ENCODE measurements at regions not wholly inside any gene's neighbourhood (a gene's known extent, or its start where the extent isn't known, plus 50 kb on each side); places are given as distances from the start of the nearest gene placed in this dataset.
A peak's percentile ranks its signal among the peaks of the same experiment; 100 is the strongest.

DNA sequence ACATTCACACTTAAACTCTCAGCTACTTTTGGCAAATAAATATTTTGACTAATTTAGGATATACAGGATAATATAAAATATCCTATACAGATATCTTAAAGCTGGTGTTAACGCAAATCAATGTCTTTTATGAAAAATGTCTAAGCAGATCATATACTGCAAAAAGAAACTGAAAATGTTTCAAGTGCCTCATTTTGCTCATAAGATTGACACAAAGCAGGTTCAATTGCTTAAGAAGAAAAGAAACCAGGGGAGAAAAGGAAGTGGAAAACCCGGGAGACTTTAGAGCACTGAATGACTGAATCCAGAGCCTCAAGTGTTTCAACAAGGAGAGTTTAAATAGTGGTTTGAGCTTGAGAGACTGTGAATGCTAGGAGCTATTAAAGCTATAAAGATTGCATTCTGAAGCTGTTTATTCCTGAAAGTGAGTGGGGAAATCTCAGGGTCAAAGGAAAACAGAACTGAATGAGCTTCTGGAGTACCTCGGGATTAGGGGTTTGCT lies 1943.0 kb downstream of the MRPL39 start:
- H2BK15ac ChIP-seq (ENCODE audit: low read length) = no peak overlapping the region
- no peak for DNase-seq (ENCODE audit: low read depth in 1 of 2, low spot score in 2 of 2)
- H3K23ac ChIP-seq (ENCODE audit: insufficient read length) = no peak overlapping the region
- no peak overlapping the region for H3K27ac ChIP-seq (ENCODE audit: low read depth, low read length)
- no peaks in the 10 kb centered on the region for H3K79me2 ChIP-seq (ENCODE audit: control insufficient read depth in 1 of 2, insufficient read depth in 2 of 2, low read length in 2 of 2)
- H2BK120ac ChIP-seq (replicated peaks; ENCODE audit: low read depth, low read length) = no peak overlapping the region
- H3K9me3 ChIP-seq (ENCODE audit: insufficient read depth in 2 of 2, low read depth in 1 of 2, low read length in 1 of 2) = no peaks in the 10 kb centered on the region
- H4K91ac ChIP-seq (replicated peaks; ENCODE audit: insufficient read length, low read length) = no peak overlapping the region
- H4K8ac ChIP-seq (ENCODE audit: extremely low read depth, insufficient read depth, low read length) = no peak overlapping the region
- no peaks in the 10 kb centered on the region for H4K20me1 ChIP-seq (replicated peaks in 1 of 2; ENCODE audit: control insufficient read depth in 1 of 2, insufficient read depth in 2 of 2, low read length in 2 of 2)
- no peaks in the 10 kb centered on the region for H3K36me3 ChIP-seq (ENCODE audit: control insufficient read depth in 2 of 4, insufficient read depth in 4 of 4, low read length in 3 of 4)
- H3K4ac ChIP-seq (replicated peaks; ENCODE audit: insufficient read length, low read depth, low read length) = no peak overlapping the region
- peak overlapping the region; percentile 55; the same call in 1 of the 2 replicates for H2AFZ ChIP-seq (ENCODE audit: low read length)
- H2AK5ac ChIP-seq (ENCODE audit: low read depth, low read length) = no peak overlapping the region
- H2BK20ac ChIP-seq (ENCODE audit: low read length) = no peak overlapping the region
- WGBS, 2 experiments (ENCODE audit: extremely low coverage in 1 of 2, insufficient coverage in 1 of 2, insufficient read length in 1 of 2, insufficient replicate concordance in 2 of 2, low coverage in 1 of 2, low lambda C conversion rate in 2 of 2, missing lambda C conversion rate in 1 of 2) = 82% methylated on average over 3 of the region's 3 CpGs; no CpG with 5 or more reads in 1 of the 2 experiments
- H3K27me3 ChIP-seq (replicated peaks in 1 of 4; ENCODE audit: control insufficient read depth in 3 of 4, extremely low read depth in 1 of 4, insufficient read depth in 3 of 4, low read length in 3 of 4) = no peaks in the 10 kb centered on the region
- H3K9ac ChIP-seq (replicated peaks in 1 of 4; ENCODE audit: extremely low read depth in 1 of 4, low read depth in 3 of 4, low read length in 3 of 4) = no peak overlapping the region
- no peak overlapping the region for H3K56ac ChIP-seq (replicated peaks; ENCODE audit: insufficient read length, low read depth, low read length)
- H3K23me2 ChIP-seq (ENCODE audit: low read depth, low read length) = no peaks in the 10 kb centered on the region
- no peak overlapping the region for H3K4me2 ChIP-seq (ENCODE audit: insufficient read depth in 1 of 2, low read depth in 2 of 2, low read length in 2 of 2)
- no peak overlapping the region for H2BK12ac ChIP-seq (ENCODE audit: low read depth, low read length)
- H3K4me3 ChIP-seq (ENCODE audit: extremely low read depth in 1 of 4, insufficient read depth in 2 of 4, low read depth in 3 of 4, low read length in 4 of 4) = no peak overlapping the region
- no peaks in the 10 kb centered on the region for H3K4me1 ChIP-seq (replicated peaks in 1 of 4; ENCODE audit: control insufficient read depth in 3 of 4, insufficient read depth in 4 of 4, low read length in 3 of 4)
- ChIA-PET POLR2A (ENCODE audit: partially characterized antibody) (no interaction called here), CTCF (ENCODE audit: partially characterized antibody) (no interaction called here)
- no peak for FAIRE-seq
- H3K14ac ChIP-seq (ENCODE audit: insufficient read length) = no peak overlapping the region
- no peak overlapping the region for H3K18ac ChIP-seq (ENCODE audit: extremely low read depth, low read length)
- no peaks in the 10 kb centered on the region for H3K79me1 ChIP-seq (ENCODE audit: low read depth, low read length)
- H2BK5ac ChIP-seq (ENCODE audit: low read depth, low read length) = no peak overlapping the region
- H4K5ac ChIP-seq (ENCODE audit: insufficient read length, low read depth, low read length) = no peak overlapping the region
- TF ChIP-seq BACH1 (IDR thresholded peaks at IDR 0.05; ENCODE audit: low read length) (no peak), NRF1 (IDR thresholded peaks at IDR 0.05; ENCODE audit: low read depth, low read length) (no peak), EP300 (IDR thresholded peaks at IDR 0.05; ENCODE audit: borderline replicate concordance in 1 of 2, low read depth in 2 of 2, low read length in 2 of 2) (no peak), HDAC6 (IDR thresholded peaks at IDR 0.05; ENCODE audit: low read depth, low read length) (no peak), NANOG (IDR thresholded peaks at IDR 0.05; ENCODE audit: insufficient read depth, low read depth, low read length, poor library complexity, severe bottlenecking) (no peak), SRF (IDR thresholded peaks at IDR 0.05; ENCODE audit: low read depth, low read length) (no peak), GABPA (IDR thresholded peaks at IDR 0.05; ENCODE audit: borderline replicate concordance, insufficient read depth, low read length) (no peak), SAP30 (IDR thresholded peaks at IDR 0.05; ENCODE audit: insufficient read depth, insufficient replicate concordance, low read length) (no peak), SIN3A (conservative IDR thresholded peaks at IDR 0.05 in 1 of 2, IDR thresholded peaks at IDR 0.05 in 1 of 2; ENCODE audit: low read depth in 1 of 2, low read length in 2 of 2) (no peak), YY1 (IDR thresholded peaks at IDR 0.05; ENCODE audit: low read depth, low read length) (no peak), POLR2AphosphoS5 (IDR thresholded peaks at IDR 0.05; ENCODE audit: low read depth, low read length) (no peak), JUN (IDR thresholded peaks at IDR 0.05; ENCODE audit: low read depth, low read length) (no peak)
- TF ChIP-seq, protein P1, sequence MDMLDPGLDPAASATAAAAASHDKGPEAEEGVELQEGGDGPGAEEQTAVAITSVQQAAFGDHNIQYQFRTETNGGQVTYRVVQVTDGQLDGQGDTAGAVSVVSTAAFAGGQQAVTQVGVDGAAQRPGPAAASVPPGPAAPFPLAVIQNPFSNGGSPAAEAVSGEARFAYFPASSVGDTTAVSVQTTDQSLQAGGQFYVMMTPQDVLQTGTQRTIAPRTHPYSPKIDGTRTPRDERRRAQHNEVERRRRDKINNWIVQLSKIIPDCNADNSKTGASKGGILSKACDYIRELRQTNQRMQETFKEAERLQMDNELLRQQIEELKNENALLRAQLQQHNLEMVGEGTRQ (IDR thresholded peaks at IDR 0.05; ENCODE audit: low read length) = no peak
